Smooth muscle cell (in vitro differentiated cells): ENCODE measurements at regions not wholly inside any gene's neighbourhood (a gene's known extent, or its start where the extent isn't known, plus 50 kb on each side); places are given as distances from the start of the nearest gene placed in this dataset.

Source experiments
- DNase-seq: peaks from one replicate; lab custom pipeline; 2025; ENCODE audit not compliant: unreplicated experiment; lab: John Stamatoyannopoulos, UW
- H2AFZ ChIP-seq: fragments of 200-600 bp; sonication (generic); 2 replicates; pipeline ENCODE4 v1.6.0; 2016; ENCODE audit warnings: antibody characterized with exemption, low read depth, mild to moderate bottlenecking
- H3F3A ChIP-seq: fragments of 200-600 bp; sonication (generic); 2 replicates; pipeline ENCODE4 v1.6.0; 2017; ENCODE audit warnings: antibody characterized with exemption, low read depth
- H3K27ac ChIP-seq: fragments of 200-600 bp; sonication (generic); 2 replicates; pipeline ENCODE4 v1.5.1; 2016; ENCODE audit warnings: low read depth, mild to moderate bottlenecking
- H3K27me3 ChIP-seq: fragments of 200-600 bp; sonication (generic); 2 replicates; pipeline ENCODE4 v1.6.1; 2016; ENCODE audit warnings: low read depth, mild to moderate bottlenecking
- H3K36me3 ChIP-seq: fragments of 200-600 bp; sonication (generic); 2 replicates; pipeline ENCODE4 v1.5.1; 2016; ENCODE audit warnings: low read depth
- H3K4me1 ChIP-seq: fragments of 200-600 bp; sonication (generic); 2 replicates; pipeline ENCODE4 v1.5.1; 2016; ENCODE audit warnings: low read depth
- H3K4me2 ChIP-seq: fragments of 200-600 bp; sonication (generic); 2 replicates; pipeline ENCODE4 v1.6.0; 2016; ENCODE audit warnings: mild to moderate bottlenecking
- H3K4me3 ChIP-seq: fragments of 200-600 bp; sonication (generic); 2 replicates; pipeline ENCODE4 v1.5.1; 2016; ENCODE audit warnings: mild to moderate bottlenecking
- H3K79me2 ChIP-seq: fragments of 200-600 bp; sonication (generic); 2 replicates; pipeline ENCODE4 v1.6.0; 2016; ENCODE audit warnings: low read depth, mild to moderate bottlenecking
- H3K9ac ChIP-seq: fragments of 200-600 bp; sonication (generic); 2 replicates; pipeline ENCODE4 v1.6.0; 2016; ENCODE audit warnings: low read depth
- H3K9me3 ChIP-seq: fragments of 200-600 bp; sonication (generic); replicated peaks from 2 replicates; pipeline ENCODE4 v1.5.1; 2016; ENCODE audit warnings: low read depth
- H4K20me1 ChIP-seq: fragments of 200-600 bp; sonication (generic); 2 replicates; pipeline ENCODE4 v1.6.0; 2016; ENCODE audit warnings: low read depth
- CTCF ChIP-seq: fragments of 200-600 bp; sonication (generic); IDR thresholded peaks from 2 replicates; pipeline ENCODE4 v1.5.1; 2017; ENCODE audit warnings: borderline replicate concordance, mild to moderate bottlenecking, antibody characterized with exemption; ENCODE audit not compliant: insufficient read depth, poor library complexity, severe bottlenecking
- WGBS: methylation state at CpG from one replicate; pipeline ENCODE4 v1.1.7; 2016; ENCODE audit warnings: low lambda C conversion rate; 5-methylcytosine and 5-hydroxymethylcytosine counted together

- Histone ChIP-seq H3K79me2 (no peaks in the 10 kb centered on the region), H2AFZ (no peak overlapping the region), H3K9me3 (no peaks in the 10 kb centered on the region), H3F3A (no peaks in the 10 kb centered on the region), H3K27ac (no peak overlapping the region), H3K4me3 (no peak overlapping the region), H3K4me2 (no peak overlapping the region), H3K36me3 (no peaks in the 10 kb centered on the region), H3K9ac (no peak overlapping the region), H4K20me1 (no peaks in the 10 kb centered on the region), H3K4me1 (no peaks in the 10 kb centered on the region), H3K27me3 (peaks cover 13% of the 10 kb centered on the region)
- no peak for DNase-seq
- no peak for TF ChIP-seq CTCF
- 82% methylated on average over 3 of the region's 3 CpGs for WGBS
Measured at GRCh38 chr2:239650674-239651073, 249.9 kb upstream of the HDAC4 start.

- H3K4me2 ChIP-seq = no peak overlapping the region
- H3K9me3 ChIP-seq = no peaks in the 10 kb centered on the region
- H4K20me1 ChIP-seq = no peaks in the 10 kb centered on the region
- no peak for DNase-seq
- no peaks in the 10 kb centered on the region for H3K4me1 ChIP-seq
- H3K79me2 ChIP-seq = no peaks in the 10 kb centered on the region
- no peak overlapping the region for H3K27ac ChIP-seq
- WGBS = 82% methylated on average over 3 of the region's 3 CpGs
- peaks cover 8% of the 10 kb centered on the region for H3K27me3 ChIP-seq
- no peak overlapping the region for H3K9ac ChIP-seq
- no peak overlapping the region for H3K4me3 ChIP-seq
- TF ChIP-seq CTCF = no peak
- no peaks in the 10 kb centered on the region for H3F3A ChIP-seq
- H2AFZ ChIP-seq = no peak overlapping the region
- no peaks in the 10 kb centered on the region for H3K36me3 ChIP-seq
Measured at GRCh38 chr2:239649309-239649708, 248.5 kb upstream of the HDAC4 start.

GRCh38 chr2:239648607-239649006 lies 247.8 kb upstream of the HDAC4 start:
- H3K4me2 ChIP-seq = no peak overlapping the region
- H3K79me2 ChIP-seq = no peaks in the 10 kb centered on the region
- no peak overlapping the region for H3K27ac ChIP-seq
- no peaks in the 10 kb centered on the region for H3K9me3 ChIP-seq
- no peaks in the 10 kb centered on the region for H3K36me3 ChIP-seq
- no peaks in the 10 kb centered on the region for H3F3A ChIP-seq
- no peak for TF ChIP-seq CTCF
- no peaks in the 10 kb centered on the region for H3K4me1 ChIP-seq
- no peak overlapping the region for H2AFZ ChIP-seq
- WGBS = 84% methylated on average over 2 of the region's 2 CpGs
- no peaks in the 10 kb centered on the region for H4K20me1 ChIP-seq
- H3K27me3 ChIP-seq = peaks cover 4% of the 10 kb centered on the region
- no peak overlapping the region for H3K4me3 ChIP-seq
- DNase-seq = no peak
- H3K9ac ChIP-seq = no peak overlapping the region

- TF ChIP-seq CTCF = no peak
- 90% methylated on average over 9 of the region's 9 CpGs for WGBS
- no peak overlapping the region for H3K27ac ChIP-seq
- no peak overlapping the region for H3K9ac ChIP-seq
- H2AFZ ChIP-seq = no peak overlapping the region
- H3K4me1 ChIP-seq = no peaks in the 10 kb centered on the region
- no peaks in the 10 kb centered on the region for H4K20me1 ChIP-seq
- no peaks in the 10 kb centered on the region for H3K36me3 ChIP-seq
- H3K79me2 ChIP-seq = no peaks in the 10 kb centered on the region
- peaks cover 4% of the 10 kb centered on the region for H3K27me3 ChIP-seq
- no peaks in the 10 kb centered on the region for H3K9me3 ChIP-seq
- H3K4me3 ChIP-seq = no peak overlapping the region
- DNase-seq = no peak
- H3K4me2 ChIP-seq = no peak overlapping the region
- no peaks in the 10 kb centered on the region for H3F3A ChIP-seq
Measured at GRCh38 chr2:239647052-239647819, 246.4 kb upstream of the HDAC4 start.
